GM20000 (cell line): ENCODE measurements at regions not wholly inside any gene's neighbourhood (a gene's known extent, or its start where the extent isn't known, plus 50 kb on each side); places are given as distances from the start of the nearest gene placed in this dataset.

ENCODE experiments used
- DNase-seq: peaks from one replicate; pipeline ENCODE4 v3.0.0; 2012; ENCODE audit warnings: low spot score
- CTCF ChIP-seq: IDR thresholded peaks from 2 replicates; pipeline ENCODE4 v1.5.1; 2012; ENCODE audit warnings: mild to moderate bottlenecking, control low read depth; ENCODE audit errors: extremely low read depth, missing control alignments

DNA sequence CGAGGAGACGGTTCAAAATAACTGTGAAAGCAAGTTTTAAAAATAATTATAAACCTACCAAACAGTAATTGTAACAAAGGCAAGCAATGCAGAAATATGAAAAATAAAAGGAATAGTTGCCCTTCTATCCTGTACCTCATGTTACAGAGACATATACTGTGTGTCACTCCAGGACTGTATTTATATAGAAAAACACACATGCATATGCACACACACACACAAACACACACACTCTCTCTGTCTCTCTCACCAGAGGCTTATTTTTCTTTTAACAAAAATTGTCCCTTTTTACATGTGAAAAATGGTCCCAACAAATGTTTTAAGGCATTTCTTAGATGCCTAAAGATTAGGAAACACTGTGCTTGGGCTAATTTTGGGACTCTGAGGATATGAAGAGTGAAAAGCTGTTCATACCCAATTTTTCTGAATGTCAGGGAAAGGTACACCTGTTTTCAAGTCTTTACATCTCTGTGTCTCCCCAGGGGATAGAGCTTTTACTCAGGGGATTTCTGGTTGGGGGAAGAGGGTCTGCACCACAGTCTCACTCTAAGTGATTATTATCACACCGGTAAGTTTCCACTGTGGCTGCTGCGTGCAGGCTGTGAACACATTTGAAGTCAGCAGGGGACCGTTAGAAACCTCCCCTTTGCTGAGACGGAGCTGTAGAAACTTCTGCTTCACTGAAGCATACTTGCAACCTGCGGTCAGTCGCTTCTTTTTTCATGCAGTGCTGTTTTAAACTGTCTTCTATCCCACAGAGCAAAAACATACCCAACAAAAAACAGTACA is 51.4 kb upstream of the SPAG16 start:
- TF ChIP-seq CTCF = no peak
- DNase-seq = peak; percentile 45

DNA sequence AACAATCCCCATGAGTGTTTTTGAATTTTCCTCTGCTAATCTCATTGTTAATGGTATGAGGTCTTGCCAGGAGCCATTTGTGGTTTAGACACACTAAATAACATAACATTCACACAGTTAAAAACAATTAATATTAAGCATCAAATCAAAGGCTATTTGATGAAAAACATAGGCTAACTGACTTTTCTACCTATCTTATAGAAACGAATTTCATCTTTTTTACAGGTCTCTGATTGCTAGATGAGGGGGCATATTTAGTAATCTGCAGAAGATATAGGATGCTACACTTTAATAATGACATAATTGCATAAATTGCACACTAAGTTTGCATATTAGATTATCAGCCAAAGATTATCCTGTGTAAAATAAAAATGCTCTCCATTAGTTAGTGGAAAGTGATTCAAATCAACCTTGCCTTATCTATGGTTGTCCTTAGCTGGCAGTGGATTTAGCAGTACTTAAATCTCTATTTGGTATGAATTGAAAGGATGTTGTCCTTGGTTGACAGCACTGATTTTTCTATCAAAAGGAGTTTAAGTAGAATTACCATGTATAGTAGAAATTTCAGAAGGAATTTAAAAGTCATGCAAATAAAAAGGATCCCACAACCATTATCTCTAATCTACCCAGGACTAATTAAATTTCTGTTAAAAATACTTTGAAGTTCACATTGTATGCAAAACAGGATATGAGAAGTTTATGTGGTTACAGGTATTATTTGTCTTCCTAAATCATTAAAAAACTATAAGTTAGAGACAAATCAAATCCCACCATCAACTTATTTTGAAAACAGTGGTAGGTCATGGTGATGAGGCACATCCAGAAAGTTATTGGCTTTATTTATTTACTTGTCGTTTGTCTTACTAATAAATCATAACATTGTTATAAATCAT is 50.6 kb upstream of the SPAG16 start:
- TF ChIP-seq CTCF = no peak
- no peak for DNase-seq
